Peyer's patch (tissue), 4 donors: ENCODE measurements at regions not wholly inside any gene's neighbourhood (a gene's known extent, or its start where the extent isn't known, plus 50 kb on each side); places are given as distances from the start of the nearest gene placed in this dataset.

Experiments used
- DNase-seq, 3 donors: peaks; one replicate each; pipeline ENCODE4 v3.0.0-alpha.2; 2017 to 2019
- H3K27ac ChIP-seq, 4 donors: fragments of 200-600 bp; sonication (generic); one replicate each; pipeline ENCODE4 v1.5.1; 2016 to 2019
- H3K27me3 ChIP-seq, 2 donors: fragments of 200-600 bp; sonication (generic); one replicate each; pipeline ENCODE4 v1.5.1; 2019
- H3K36me3 ChIP-seq, 3 donors: fragments of 200-600 bp; sonication (generic); one replicate each; pipeline ENCODE4 v1.5.1; 2016 to 2019
- H3K4me1 ChIP-seq, 4 donors: fragments of 200-600 bp; sonication (generic); one replicate each; pipeline ENCODE4 v1.5.1; 2016 to 2019
- H3K4me3 ChIP-seq, 4 donors: fragments of 200-600 bp; sonication (generic); 1 replicate in 3 of 4; 2 replicates in 1 of 4; pipeline ENCODE4 v1.5.1; 2016 to 2019; ENCODE audit warnings: mild to moderate bottlenecking in 1 of 4
- H3K9me3 ChIP-seq, 4 donors: fragments of 200-600 bp; sonication (generic); one replicate each; pipeline ENCODE4 v1.5.1; 2016 to 2019; ENCODE audit warnings: mild to moderate bottlenecking in 1 of 4
- POLR2A ChIP-seq, 2 donors: fragments of 450-650 bp; IDR thresholded peaks; one replicate each; pipeline ENCODE4 v1.5.1; 2017; ENCODE audit warnings: antibody characterized with exemption in 2 of 2, mild to moderate bottlenecking in 2 of 2, moderate library complexity in 2 of 2
- TF ChIP-seq, protein P1 (sequence below), 6 experiments: fragments of 450-650 bp in 4 of 6; fragments of 200-600 bp in 2 of 6; sonication (generic) in 1 of 6; IDR thresholded peaks; one replicate each; pipeline ENCODE4 v1.5.1; 2017 to 2019; ENCODE audit warnings: antibody characterized with exemption in 6 of 6, mild to moderate bottlenecking in 3 of 6, moderate library complexity in 1 of 6

DNA sequence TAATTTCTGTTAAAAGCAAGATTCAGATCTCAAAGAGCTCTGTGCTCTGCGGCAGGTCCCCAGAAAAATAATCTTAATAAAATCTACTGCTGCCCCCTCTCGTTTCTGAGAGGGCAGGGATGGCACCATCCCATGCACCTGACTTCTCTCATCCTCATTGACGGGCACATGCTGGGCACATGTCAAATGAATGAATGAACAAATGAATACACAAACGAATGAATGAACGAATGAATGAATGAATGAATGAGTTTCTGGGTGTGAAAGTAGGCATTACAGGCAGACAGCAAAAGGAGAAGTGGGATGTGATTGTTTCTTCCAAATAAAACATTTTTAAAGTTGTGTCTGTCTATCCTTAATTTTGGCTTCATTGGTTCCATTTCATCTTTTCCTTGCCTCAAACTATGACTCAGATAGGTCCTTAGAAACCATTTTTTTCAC is 398.1 kb upstream of the PRKCQ start:
- no peaks in the 10 kb centered on the region for H3K36me3 ChIP-seq
- no peaks in the 10 kb centered on the region for H3K4me1 ChIP-seq
- no peak overlapping the region for H3K27ac ChIP-seq
- no peak for DNase-seq
- no peaks in the 10 kb centered on the region for H3K9me3 ChIP-seq
- TF ChIP-seq POLR2A (IDR thresholded peaks at IDR 0.05): no peak
- TF ChIP-seq, protein P1, sequence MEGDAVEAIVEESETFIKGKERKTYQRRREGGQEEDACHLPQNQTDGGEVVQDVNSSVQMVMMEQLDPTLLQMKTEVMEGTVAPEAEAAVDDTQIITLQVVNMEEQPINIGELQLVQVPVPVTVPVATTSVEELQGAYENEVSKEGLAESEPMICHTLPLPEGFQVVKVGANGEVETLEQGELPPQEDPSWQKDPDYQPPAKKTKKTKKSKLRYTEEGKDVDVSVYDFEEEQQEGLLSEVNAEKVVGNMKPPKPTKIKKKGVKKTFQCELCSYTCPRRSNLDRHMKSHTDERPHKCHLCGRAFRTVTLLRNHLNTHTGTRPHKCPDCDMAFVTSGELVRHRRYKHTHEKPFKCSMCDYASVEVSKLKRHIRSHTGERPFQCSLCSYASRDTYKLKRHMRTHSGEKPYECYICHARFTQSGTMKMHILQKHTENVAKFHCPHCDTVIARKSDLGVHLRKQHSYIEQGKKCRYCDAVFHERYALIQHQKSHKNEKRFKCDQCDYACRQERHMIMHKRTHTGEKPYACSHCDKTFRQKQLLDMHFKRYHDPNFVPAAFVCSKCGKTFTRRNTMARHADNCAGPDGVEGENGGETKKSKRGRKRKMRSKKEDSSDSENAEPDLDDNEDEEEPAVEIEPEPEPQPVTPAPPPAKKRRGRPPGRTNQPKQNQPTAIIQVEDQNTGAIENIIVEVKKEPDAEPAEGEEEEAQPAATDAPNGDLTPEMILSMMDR (IDR thresholded peaks at IDR 0.05): no peak
- no peaks in the 10 kb centered on the region for H3K27me3 ChIP-seq
- H3K4me3 ChIP-seq: no peak overlapping the region

DNA sequence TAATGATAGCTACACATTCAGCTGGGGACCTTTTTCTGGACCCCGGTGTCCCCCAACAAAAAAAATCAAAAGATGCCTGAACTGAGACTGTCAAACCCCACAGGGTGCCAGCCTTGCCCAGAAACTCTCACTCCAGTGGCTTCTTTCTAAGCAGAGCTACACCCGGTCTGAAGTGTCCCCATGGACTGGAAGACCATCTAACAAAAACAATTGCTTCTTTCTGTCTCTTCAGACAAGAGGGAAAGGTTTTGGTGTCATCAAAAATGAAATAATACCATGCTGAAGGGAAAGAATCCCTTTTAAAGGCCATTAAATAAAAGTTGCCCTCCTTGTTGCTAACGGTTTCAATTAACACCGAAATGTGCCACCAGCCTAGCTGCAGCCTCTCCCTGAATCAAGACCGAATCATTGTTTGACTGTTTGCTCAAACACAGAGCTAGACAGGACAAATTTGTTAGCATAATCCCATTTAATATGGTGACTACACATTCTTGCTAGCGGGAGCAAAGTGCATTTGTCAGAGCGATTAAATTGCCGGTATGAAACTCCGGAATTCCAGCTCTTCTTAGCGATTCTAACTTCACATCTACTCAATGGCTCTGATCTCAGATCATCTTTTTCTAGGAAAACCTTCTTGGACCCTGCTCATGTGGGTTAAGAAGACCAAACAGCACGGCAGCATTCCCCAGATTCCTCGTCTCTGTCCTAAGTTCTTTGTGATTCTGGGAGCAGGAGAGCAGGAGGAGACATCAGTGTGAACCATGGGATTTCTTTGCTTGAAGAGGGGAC is 397.5 kb upstream of the PRKCQ start:
- H3K4me3 ChIP-seq: no peak overlapping the region
- no peaks in the 10 kb centered on the region for H3K9me3 ChIP-seq

DNA sequence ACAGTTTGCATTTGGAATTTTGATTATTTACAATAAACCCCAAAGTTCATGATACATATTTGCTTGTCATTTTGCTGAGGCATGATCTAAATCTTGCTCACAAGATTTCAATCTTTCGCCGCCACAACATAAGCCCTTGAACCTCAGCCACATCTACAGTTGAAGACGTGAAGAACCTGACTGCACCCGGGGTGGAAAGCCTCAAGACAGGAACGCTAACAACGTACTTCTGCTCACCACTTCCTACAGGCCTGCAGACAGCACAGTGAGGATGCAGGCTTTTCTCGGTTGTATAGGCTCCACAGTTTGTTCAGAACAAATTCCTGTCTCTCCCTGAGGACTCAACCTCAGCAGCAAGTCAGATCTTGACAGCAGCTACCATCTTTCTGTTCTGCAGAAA is 393.8 kb upstream of the PRKCQ start:
- Histone ChIP-seq H3K4me3 (no peak overlapping the region), H3K36me3 (no peaks in the 10 kb centered on the region), H3K9me3 (no peaks in the 10 kb centered on the region), H3K27me3 (no peaks in the 10 kb centered on the region), H3K4me1 (no peaks in the 10 kb centered on the region), H3K27ac (peak overlapping the region in 1 of 4 donors; percentile 49)
- TF ChIP-seq, protein P1 (IDR thresholded peaks at IDR 0.05): no peak
- no peak for TF ChIP-seq POLR2A (IDR thresholded peaks at IDR 0.05)
- DNase-seq: peak in 2 of 3 donors; percentile 19 to 69

More for the DNA sequence above, 397.5 kb upstream of the PRKCQ start:
- H3K27ac ChIP-seq: no peak overlapping the region
- no peak for DNase-seq
- H3K27me3 ChIP-seq: no peaks in the 10 kb centered on the region
- no peaks in the 10 kb centered on the region for H3K4me1 ChIP-seq
- no peaks in the 10 kb centered on the region for H3K36me3 ChIP-seq
- TF ChIP-seq, protein P1 (IDR thresholded peaks at IDR 0.05): no peak
- TF ChIP-seq POLR2A (IDR thresholded peaks at IDR 0.05): no peak

DNA sequence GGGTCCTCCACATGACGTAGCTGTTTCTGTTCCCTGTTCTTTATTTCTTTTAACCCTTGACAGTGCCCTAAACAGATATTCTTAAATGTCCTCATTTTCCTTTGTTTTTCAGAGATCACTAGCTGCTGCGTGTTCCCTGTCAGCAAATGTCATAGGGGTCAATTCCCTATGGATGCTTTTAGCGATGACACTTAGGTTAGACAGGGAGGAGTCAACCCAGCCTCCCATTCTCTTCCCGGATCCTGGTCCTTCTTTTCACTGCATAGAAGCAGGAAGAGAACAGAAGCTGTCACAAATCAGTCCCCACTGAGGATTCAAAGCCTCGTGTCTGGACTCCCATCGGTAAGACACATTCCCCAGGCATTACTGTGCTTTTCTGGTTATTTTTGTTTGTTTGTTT is 392.1 kb upstream of the PRKCQ start:
- DNase-seq: no peak
- Histone ChIP-seq H3K4me3 (no peak overlapping the region), H3K27ac (no peak overlapping the region), H3K9me3 (no peaks in the 10 kb centered on the region), H3K27me3 (no peaks in the 10 kb centered on the region), H3K36me3 (no peaks in the 10 kb centered on the region), H3K4me1 (no peaks in the 10 kb centered on the region)
- TF ChIP-seq, protein P1 (IDR thresholded peaks at IDR 0.05): no peak
- TF ChIP-seq POLR2A (IDR thresholded peaks at IDR 0.05): no peak

DNA sequence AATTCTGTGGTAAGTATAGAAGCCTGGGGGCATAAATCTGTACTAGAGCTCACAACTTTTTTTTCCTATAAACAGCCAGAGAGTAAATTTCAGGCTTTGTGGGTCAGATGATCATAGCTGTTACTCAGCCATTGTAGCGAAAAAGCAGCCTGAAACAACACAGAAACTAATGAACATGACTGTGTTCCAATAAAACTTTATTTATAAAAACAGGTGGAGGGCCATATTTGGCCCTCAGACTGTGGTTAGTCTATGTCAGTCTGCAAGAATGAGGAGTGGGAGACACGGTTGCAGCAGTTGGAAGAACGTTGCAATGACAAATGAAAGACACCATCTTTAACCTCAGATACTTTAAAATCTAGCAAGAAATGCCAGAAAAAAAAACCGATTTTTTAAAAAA is 389.6 kb upstream of the PRKCQ start:
- Histone ChIP-seq H3K27me3 (no peaks in the 10 kb centered on the region), H3K4me1 (no peaks in the 10 kb centered on the region), H3K27ac (no peak overlapping the region), H3K9me3 (no peaks in the 10 kb centered on the region), H3K4me3 (no peak overlapping the region), H3K36me3 (no peaks in the 10 kb centered on the region)
- DNase-seq: no peak
- TF ChIP-seq POLR2A (IDR thresholded peaks at IDR 0.05): no peak
- TF ChIP-seq, protein P1 (IDR thresholded peaks at IDR 0.05): no peak
